B cell (primary cell): ENCODE measurements at regions not wholly inside any gene's neighbourhood (a gene's known extent, or its start where the extent isn't known, plus 50 kb on each side); places are given as distances from the start of the nearest gene placed in this dataset.

Source experiments
- ATAC-seq: fragments of 200-7000 bp; cut with Tn5 transposase; one replicate; pipeline ENCODE4 v1.10.0; 2021; ENCODE audit warnings: low read depth, mild to moderate bottlenecking, moderate number of reproducible peaks, moderate library complexity
- CTCF ChIA-PET: fragments of 350-600 bp; sonication (Branson Sonifier 250); formaldehyde crosslinking; loops from one replicate; lab custom pipeline; 2021; ENCODE audit warnings: antibody characterized with exemption, inconsistent platforms; lab: Charles Lee
- POLR2A ChIA-PET: fragments of 350-600 bp; sonication (Branson Sonifier 250); formaldehyde crosslinking; loops from one replicate; lab custom pipeline; 2021; ENCODE audit warnings: antibody characterized with exemption; lab: Charles Lee
- DNase-seq: peaks from one replicate; pipeline ENCODE4 v3.0.0; 2013
- H2AFZ ChIP-seq: 2 replicates; pipeline ENCODE4 v1.6.1; 2012; ENCODE audit warnings: mild to moderate bottlenecking, low read depth, low read length; ENCODE audit not compliant: insufficient read depth, poor library complexity, severe bottlenecking
- H3K27ac ChIP-seq, 2 donors: 1 replicate in 1 of 2; 2 replicates in 1 of 2; pipeline ENCODE4 v1.5.1; 2012 to 2013; ENCODE audit warnings: low read length in 2 of 2, mild to moderate bottlenecking in 2 of 2, moderate library complexity in 1 of 2
- H3K27me3 ChIP-seq, 4 experiments: fragments of 200-600 bp in 1 of 4; sonication (generic) in 1 of 4; replicated peaks in 1 of 4; 1 replicate in 2 of 4; 2 replicates in 2 of 4; pipeline versions ENCODE4 v1.6.1 to v1.7.0; 2013 to 2016; ENCODE audit warnings: low read length in 3 of 4, mild to moderate bottlenecking in 2 of 4, mixed read lengths in 1 of 4, moderate library complexity in 1 of 4; ENCODE audit not compliant: insufficient read depth in 4 of 4, control insufficient read depth in 3 of 4; ENCODE audit errors: control extremely low read depth in 1 of 4
- H3K36me3 ChIP-seq, 2 experiments: replicated peaks in 1 of 2; 1 replicate in 1 of 2; 2 replicates in 1 of 2; pipeline versions ENCODE4 v1.6.1 to v1.7.1; 2013; ENCODE audit warnings: low read length in 1 of 2; ENCODE audit not compliant: insufficient read depth in 2 of 2, control insufficient read depth in 1 of 2; ENCODE audit errors: control extremely low read depth in 1 of 2, extremely low read depth in 1 of 2
- H3K4me1 ChIP-seq, 2 donors: fragments of 200-600 bp in 1 of 2; sonication (generic) in 1 of 2; 1 replicate in 1 of 2; 2 replicates in 1 of 2; pipeline versions ENCODE4 v1.5.1 to v1.6.1; 2013 to 2017; ENCODE audit warnings: low read length in 2 of 2; ENCODE audit not compliant: control insufficient read depth in 2 of 2, insufficient read depth in 2 of 2
- H3K4me2 ChIP-seq: replicated peaks from 2 replicates; pipeline ENCODE3; 2012; ENCODE audit warnings: mild to moderate bottlenecking, low read depth, low read length; ENCODE audit not compliant: poor library complexity, severe bottlenecking
- H3K4me3 ChIP-seq, 5 experiments: fragments of 200-600 bp in 1 of 5; sonication (generic) in 1 of 5; 1 replicate in 3 of 5; 2 replicates in 2 of 5; pipeline versions ENCODE4 v1.5.1 to v1.7.0; 2011 to 2016; ENCODE audit warnings: low read length in 4 of 5, mild to moderate bottlenecking in 4 of 5, low read depth in 2 of 5, control low read depth in 1 of 5, moderate library complexity in 1 of 5; ENCODE audit not compliant: insufficient read depth in 1 of 5; ENCODE audit errors: control extremely low read depth in 1 of 5, extremely low read depth in 1 of 5
- H3K79me2 ChIP-seq: fragments of 200-600 bp; sonication (generic); one replicate; pipeline ENCODE4 v1.6.0; 2016; ENCODE audit warnings: low read length; ENCODE audit not compliant: control insufficient read depth, insufficient read depth
- H3K9ac ChIP-seq: fragments of 200-600 bp; sonication (generic); 2 replicates; pipeline ENCODE4 v1.6.1; 2017; ENCODE audit warnings: mild to moderate bottlenecking, low read length, moderate library complexity
- H3K9me3 ChIP-seq, 3 donors: one replicate each; pipeline versions ENCODE4 v1.6.1 to v1.7.1; 2013; ENCODE audit warnings: low read length in 2 of 3; ENCODE audit not compliant: control insufficient read depth in 2 of 3, insufficient read depth in 1 of 3; ENCODE audit errors: control extremely low read depth in 1 of 3
- H4K20me1 ChIP-seq: 2 replicates; pipeline ENCODE4 v1.6.0; 2012; ENCODE audit warnings: mild to moderate bottlenecking, low read length; ENCODE audit not compliant: insufficient read depth, control insufficient read depth, poor library complexity, severe bottlenecking
- H3K27ac Mint-ChIP-seq: one replicate; pipeline ENCODE4 v1.8.0; 2021; ENCODE audit warnings: mixed read lengths
- H3K27me3 Mint-ChIP-seq: one replicate; pipeline ENCODE4 v1.8.0; 2021; ENCODE audit warnings: mixed read lengths
- H3K4me1 Mint-ChIP-seq: one replicate; pipeline ENCODE4 v1.8.0; 2021; ENCODE audit warnings: mixed read lengths
- H3K4me3 Mint-ChIP-seq: one replicate; pipeline ENCODE4 v1.8.0; 2021; ENCODE audit warnings: mixed read lengths
- H3K9me3 Mint-ChIP-seq: one replicate; pipeline ENCODE4 v1.8.0; 2022; ENCODE audit warnings: mixed read lengths; ENCODE audit not compliant: insufficient read depth
- EZH2 ChIP-seq: IDR thresholded peaks from 2 replicates; pipeline ENCODE4 v1.6.1; 2012; ENCODE audit warnings: borderline replicate concordance, low read depth, mild to moderate bottlenecking, moderate library complexity, low read length; ENCODE audit not compliant: insufficient read depth, poor library complexity, severe bottlenecking
- WGBS: methylation state at CpG from one replicate; pipeline ENCODE4 v1.1.5; 2013; ENCODE audit warnings: missing lambda C conversion rate; ENCODE audit not compliant: insufficient coverage; 5-methylcytosine and 5-hydroxymethylcytosine counted together
- intact Hi-C: fragments of 100-400 bp; cut with micrococcal nuclease; formaldehyde crosslinking; loops from one replicate; pipeline ENCODE4 v1.10.0; 2022
- TF ChIP-seq, protein P1 (sequence below): fragments of 200-600 bp; IDR thresholded peaks from one replicate; pipeline ENCODE4 v1.8.0; 2022; ENCODE audit warnings: antibody characterized with exemption, mild to moderate bottlenecking

DNA sequence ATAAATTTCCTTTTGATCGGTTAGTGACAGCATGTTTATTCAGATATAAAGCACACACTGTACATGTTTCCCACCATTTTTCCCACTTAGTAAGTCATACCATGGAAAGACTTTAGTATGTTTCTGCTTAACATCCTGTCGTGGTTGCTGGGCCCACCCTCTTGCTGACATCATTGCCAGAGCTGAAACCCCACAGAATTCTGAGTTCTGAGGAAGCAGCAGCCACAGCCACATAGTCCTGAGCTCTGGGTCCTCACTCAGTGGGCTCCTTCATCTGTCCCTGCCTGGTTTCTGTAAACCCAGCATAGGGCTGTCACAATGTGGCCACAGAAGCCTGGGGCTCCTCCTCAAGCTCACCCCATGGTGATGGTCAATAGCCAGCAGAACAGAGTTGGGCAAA lies 441.5 kb downstream of the ENC1 start:
- POLR2A ChIA-PET: no interaction called here
- CTCF ChIA-PET: no interaction called here

DNA sequence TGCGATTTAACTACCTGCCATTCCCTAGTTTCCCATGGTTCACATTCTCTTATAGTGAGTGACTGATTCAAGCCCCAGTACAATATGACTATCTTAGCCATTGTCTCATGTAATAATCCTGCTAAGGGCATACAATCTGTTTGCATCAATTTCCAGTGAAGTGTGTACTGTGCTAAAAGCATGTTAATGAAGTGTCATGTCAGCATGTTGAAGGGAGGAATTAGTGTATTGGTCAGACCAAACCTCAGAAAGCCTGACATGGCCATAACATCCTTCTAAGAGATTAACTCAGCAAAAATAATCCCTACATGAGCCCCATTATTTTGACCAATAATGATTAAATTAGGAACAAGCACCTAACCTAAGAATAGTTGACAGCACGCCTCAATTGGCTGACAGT lies 442.4 kb downstream of the ENC1 start:
- Mint-ChIP-seq H3K4me3 (no peak overlapping the region), H3K27ac (no peak overlapping the region), H3K27me3 (peaks cover 9% of the 10 kb centered on the region), H3K9me3 (no peaks in the 10 kb centered on the region), H3K4me1 (peaks cover 2% of the 10 kb centered on the region)
- Histone ChIP-seq H3K79me2 (no peaks in the 10 kb centered on the region), H3K27ac (no peak overlapping the region), H3K4me1 (no peaks in the 10 kb centered on the region), H3K4me3 (no peak overlapping the region), H2AFZ (no peak overlapping the region), H4K20me1 (no peaks in the 10 kb centered on the region), H3K27me3 (no peaks in the 10 kb centered on the region), H3K9ac (no peak overlapping the region), H3K9me3 (no peaks in the 10 kb centered on the region), H3K4me2 (no peak overlapping the region), H3K36me3 (no peaks in the 10 kb centered on the region)
- TF ChIP-seq, protein P1, sequence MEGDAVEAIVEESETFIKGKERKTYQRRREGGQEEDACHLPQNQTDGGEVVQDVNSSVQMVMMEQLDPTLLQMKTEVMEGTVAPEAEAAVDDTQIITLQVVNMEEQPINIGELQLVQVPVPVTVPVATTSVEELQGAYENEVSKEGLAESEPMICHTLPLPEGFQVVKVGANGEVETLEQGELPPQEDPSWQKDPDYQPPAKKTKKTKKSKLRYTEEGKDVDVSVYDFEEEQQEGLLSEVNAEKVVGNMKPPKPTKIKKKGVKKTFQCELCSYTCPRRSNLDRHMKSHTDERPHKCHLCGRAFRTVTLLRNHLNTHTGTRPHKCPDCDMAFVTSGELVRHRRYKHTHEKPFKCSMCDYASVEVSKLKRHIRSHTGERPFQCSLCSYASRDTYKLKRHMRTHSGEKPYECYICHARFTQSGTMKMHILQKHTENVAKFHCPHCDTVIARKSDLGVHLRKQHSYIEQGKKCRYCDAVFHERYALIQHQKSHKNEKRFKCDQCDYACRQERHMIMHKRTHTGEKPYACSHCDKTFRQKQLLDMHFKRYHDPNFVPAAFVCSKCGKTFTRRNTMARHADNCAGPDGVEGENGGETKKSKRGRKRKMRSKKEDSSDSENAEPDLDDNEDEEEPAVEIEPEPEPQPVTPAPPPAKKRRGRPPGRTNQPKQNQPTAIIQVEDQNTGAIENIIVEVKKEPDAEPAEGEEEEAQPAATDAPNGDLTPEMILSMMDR: no peak
- no peak for TF ChIP-seq EZH2
- intact Hi-C loops: no loop called here
- no CpG with 5 or more reads among the region's 2 CpGs for WGBS
- POLR2A ChIA-PET: no interaction called here
- DNase-seq (no peak), ATAC-seq (no peak)
- CTCF ChIA-PET: no interaction called here

More for the DNA sequence above, 441.5 kb downstream of the ENC1 start:
- Histone ChIP-seq H3K27me3 (no peaks in the 10 kb centered on the region), H2AFZ (no peak overlapping the region), H3K4me3 (no peak overlapping the region), H3K27ac (no peak overlapping the region), H3K9me3 (no peaks in the 10 kb centered on the region), H3K9ac (no peak overlapping the region), H3K36me3 (no peaks in the 10 kb centered on the region), H3K4me2 (no peak overlapping the region), H3K4me1 (no peaks in the 10 kb centered on the region), H3K79me2 (no peaks in the 10 kb centered on the region), H4K20me1 (no peaks in the 10 kb centered on the region)
- 53% methylated on average over 2 of the region's 2 CpGs for WGBS
- H3K9me3 Mint-ChIP-seq: no peaks in the 10 kb centered on the region
- peaks cover 9% of the 10 kb centered on the region for H3K27me3 Mint-ChIP-seq
- no peak overlapping the region for H3K27ac Mint-ChIP-seq
- ATAC-seq (no peak), DNase-seq (no peak)
- peaks cover 2% of the 10 kb centered on the region for H3K4me1 Mint-ChIP-seq
- TF ChIP-seq, protein P1: no peak
- TF ChIP-seq EZH2: no peak
- no peak overlapping the region for H3K4me3 Mint-ChIP-seq
- intact Hi-C loops: no loop called here
